ENCODE measurements at regions not wholly inside any gene's neighbourhood (a gene's known extent, or its start where the extent isn't known, plus 50 kb on each side); places are given as distances from the start of the nearest gene placed in this dataset.

- DNase-seq = no peak
These were observed 212.3 kb upstream of the FOXN3 start for GRCh38 chr14:89629383-89629782.

DNA sequence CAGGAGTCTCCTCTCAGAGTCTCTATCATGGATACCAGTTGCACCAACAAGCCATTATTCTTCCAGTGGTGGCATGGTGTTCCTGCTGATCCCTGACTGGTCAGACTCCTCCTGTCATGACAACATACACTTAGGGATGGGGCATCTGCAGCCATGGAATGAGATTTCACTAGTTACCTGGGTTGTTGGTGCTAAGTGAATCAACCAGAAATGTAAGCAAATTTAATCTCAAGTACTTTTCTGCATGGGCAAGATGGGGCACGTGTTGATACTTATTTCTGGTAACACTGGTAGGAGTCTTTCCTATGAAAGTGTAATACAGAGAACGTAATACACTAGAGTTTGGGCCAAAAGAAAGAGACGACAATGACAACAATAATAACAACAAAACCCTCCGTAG lies 211.5 kb upstream of the FOXN3 start:
- no peak for DNase-seq

DNA sequence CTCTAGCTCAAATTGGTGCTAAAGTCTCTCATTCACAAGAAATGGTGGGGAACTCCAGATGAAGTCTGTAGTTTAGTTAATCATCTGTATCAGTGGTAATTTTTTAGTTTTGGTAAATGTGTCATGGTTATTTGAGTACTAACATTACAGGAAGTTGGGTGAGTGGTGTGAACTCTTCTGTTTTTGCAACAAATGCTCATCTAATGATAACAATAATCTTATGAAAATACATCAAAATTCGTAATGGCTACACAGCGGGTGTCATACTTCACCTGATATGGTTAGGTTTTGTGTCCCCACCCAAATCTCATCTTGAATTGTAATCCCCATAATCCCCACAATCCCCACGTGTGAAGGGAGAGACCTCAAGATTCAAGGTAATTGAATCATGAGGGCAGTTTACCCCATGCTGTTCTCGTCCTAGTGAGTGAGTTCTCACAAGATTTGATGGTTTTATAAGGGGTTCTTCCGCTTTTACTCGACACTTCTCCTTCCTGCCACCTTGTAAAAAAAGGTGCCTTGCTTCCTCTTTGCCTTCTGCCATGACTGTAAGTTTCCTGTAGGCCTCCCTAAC lies 209.3 kb upstream of the FOXN3 start:
- DNase-seq = no peak

DNA sequence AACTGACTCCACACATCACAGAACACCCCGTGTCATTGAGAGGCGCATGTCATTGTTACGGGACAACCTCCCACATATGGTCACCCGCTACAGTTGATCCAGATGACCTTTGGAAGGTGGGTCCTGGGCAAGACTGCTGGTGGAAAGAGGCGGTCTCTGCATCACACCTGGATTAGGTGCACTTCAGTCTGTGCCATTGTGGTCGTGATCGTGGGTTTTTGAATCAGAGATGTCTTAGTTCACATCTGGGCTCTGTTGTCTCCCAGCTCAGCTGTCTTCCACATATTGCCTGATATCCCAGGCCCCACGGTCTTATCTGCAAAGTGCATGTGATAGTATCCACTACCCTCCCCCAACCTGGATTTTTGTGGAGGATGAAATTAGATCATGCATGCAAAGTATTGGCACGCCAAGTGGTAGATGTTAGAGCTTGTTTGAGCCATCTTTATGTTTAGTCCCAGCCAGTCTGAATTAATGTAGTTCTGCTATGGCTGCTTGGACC lies 208.7 kb upstream of the FOXN3 start:
- DNase-seq = no peak

DNA sequence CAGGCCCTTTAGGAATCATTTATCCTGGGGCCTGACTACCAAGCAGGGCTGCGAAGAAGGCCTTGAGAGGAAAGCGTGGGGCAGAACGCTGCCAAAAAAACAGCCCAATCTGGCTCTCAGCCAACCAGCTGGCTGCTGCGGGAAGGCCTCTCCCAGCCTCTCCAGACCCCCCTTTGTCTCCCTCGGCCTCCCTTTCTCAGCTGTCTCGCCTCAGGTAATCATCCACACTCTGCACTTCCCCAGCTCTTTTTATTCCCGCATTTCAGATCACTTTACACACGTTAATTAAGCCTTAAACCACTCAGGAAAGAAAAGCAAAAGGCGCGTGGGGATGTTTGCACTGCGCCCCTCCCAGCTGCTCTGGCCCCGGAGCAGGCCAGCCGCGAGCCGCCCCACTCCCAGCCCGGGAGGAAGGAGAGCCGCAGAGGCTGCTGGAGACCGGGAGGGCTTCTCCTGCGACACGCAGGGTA lies 208.2 kb upstream of the FOXN3 start:
- peak; percentile 43 for DNase-seq

DNA sequence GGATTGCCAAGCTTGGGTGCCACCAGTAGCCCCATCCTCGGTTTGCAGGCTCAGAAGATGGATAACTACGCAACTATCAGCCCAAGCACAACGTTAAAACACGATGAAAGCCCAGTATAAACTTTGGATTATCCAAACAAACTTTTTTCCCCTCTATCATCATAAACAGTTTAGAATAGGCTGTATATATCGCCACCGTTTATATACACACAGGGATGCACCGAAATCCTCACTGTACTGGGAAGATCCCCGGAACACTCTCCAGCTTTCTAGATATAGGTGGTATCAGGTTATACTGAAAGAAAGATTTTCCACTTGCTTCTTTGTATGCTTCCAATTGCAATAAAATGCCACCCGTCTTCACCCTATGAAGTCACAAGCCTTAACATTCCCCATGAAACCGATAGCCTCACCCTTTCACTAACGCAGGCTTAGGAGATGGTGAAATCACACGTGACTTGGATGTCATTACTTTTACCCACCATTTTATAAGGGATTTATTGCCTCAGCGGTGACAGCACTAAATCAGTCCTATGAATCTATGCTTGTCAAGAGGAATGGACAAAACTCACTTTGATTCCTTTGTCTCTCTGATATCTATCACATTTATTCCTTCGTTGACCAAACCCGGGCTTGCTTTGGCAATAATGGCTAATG lies 207.6 kb upstream of the FOXN3 start:
- no peak for DNase-seq

- DNase-seq = no peak
These were observed 205.0 kb upstream of the FOXN3 start for GRCh38 chr14:89621791-89622638.

- no peak for DNase-seq
These were observed 204.0 kb upstream of the FOXN3 start for GRCh38 chr14:89621009-89621421.

DNA sequence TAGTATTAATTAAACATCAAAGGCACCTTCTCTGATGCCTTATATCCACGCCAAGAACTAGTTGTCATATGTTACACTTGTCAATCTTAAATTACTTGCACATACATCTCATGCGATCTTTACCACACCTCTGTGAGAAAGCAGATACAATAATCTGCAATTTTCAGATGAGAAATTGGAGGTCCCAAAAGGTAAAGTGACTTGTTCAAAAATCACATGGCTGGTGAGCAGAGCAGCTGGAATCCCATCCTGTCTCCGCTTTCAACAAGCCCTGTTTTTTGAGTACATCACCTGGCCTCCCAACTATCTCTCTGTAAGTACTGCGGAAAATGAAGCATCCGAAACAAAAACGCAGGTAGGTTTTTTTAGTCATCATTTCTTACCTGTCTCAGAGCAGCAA lies 203.4 kb upstream of the FOXN3 start:
- no peak for DNase-seq

GRCh38 chr14:89619596-89619995 lies 202.6 kb upstream of the FOXN3 start:
- DNase-seq = no peak

DNA sequence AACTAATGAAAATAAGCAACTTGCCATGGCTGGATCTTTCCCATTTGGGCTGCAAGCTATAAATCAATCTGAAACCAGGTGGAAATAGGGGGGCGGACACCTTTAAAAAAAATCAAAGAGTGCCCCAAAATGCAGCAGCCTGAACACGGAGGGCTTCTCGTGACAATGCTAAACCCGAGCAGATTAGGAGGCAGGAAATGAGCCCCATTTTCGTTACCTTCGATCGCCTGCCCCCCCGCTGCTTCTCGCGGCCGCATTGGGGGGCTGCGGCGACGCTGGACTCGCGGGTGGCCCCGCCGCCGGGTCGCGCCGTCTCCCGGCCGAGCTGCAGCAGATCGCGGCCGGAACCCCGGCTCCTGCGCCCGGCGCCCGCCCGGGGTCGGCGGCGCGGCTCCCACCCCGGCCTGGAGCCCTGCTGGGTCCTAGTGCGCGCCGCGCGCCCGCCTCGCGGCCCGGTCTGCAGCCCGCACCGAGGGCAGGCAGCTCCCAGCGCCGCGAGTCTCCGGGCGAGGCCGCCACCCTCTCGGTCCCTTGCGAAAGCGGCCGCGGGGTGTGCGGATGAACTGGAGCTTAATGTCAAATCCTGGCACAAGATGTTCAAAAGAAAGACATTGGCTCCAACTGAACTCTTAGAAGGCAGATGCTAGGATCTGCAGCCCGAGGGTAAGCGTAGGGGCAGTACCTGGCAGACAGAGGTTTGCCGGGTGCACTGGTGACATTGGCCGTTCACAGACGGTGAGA lies 201.9 kb upstream of the FOXN3 start:
- DNase-seq = peak; percentile 71

GRCh38 chr14:89618330-89618708 lies 201.3 kb upstream of the FOXN3 start:
- DNase-seq = peak; percentile 31

DNA sequence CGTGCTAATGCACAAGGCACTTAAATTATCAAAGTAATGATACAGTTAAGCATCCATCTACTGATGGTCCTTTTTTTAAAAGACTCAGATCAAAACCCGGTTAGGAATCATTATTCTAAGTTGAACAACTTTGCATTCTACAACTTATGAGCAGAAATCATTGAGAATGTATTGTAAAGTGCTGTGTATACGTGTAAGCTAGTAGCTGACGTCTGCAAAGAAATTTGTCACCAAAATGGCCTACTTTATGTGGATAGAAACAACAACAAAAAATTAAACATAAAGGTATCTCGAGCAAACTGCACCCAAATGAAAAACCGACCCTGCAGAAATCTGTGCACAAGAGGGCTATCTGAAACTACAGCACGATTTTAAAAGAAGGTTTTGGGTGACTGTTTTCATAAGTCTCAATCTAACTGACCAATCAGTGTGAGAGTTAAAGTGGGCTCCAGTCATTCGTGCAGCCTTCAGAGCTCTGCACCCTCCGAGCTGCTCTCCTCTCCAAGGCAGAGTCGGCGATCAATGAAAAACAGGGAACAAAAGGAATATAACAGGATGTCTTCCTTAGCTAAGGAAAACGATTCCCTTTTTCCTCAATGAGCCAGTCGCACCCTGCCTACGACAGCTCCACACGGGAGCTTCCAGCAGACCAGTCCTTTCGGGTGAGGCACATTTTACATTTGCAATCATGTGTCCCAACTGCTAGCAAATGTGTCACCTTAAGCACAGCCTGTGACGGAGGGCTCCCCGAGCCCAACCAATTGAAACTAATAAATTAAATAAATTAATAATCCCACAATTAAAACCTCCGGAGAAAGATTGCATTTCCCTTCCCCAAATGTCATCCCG lies 200.7 kb upstream of the FOXN3 start:
- DNase-seq = peak; percentile 45

GRCh38 chr14:89616852-89617341 lies 199.9 kb upstream of the FOXN3 start:
- DNase-seq = peak; percentile 53

DNA sequence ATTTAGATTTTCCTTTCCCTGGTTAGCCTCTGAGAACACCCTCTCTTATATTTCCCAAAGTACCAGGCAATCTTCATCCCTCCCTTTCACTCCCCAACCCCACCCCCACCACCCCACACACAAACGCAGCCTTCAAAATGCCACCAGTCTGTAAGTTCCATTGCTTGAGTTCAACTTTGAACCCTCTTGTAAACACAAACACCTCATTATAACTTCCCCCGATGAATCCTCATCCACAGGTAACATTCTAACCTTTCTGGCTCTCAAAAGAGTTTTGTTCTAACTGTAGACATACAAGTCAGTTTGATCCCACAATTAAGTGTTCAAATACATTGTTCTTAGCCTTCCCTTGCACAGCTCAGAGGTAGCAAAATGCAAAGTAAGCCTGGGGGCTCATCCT lies 199.4 kb upstream of the FOXN3 start:
- DNase-seq = no peak

DNA sequence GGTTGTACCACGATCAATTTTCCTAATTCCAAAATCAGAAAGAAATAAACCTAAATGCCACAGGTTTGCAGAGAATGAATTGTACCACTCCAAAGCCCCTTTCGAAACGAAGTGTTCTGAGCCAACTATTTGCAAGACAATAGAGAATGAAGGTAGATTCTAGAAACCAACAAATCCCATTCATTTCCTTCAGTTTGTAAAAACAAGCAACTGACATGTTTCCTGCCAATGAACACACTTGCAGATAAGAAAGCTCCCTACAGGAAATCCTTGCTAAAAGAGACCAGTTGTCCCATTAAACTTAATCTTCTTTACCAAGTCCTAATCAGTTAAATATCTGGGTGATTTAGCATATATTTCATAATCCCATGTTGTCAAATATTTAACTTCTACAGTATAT lies 198.4 kb upstream of the FOXN3 start:
- DNase-seq = no peak

DNA sequence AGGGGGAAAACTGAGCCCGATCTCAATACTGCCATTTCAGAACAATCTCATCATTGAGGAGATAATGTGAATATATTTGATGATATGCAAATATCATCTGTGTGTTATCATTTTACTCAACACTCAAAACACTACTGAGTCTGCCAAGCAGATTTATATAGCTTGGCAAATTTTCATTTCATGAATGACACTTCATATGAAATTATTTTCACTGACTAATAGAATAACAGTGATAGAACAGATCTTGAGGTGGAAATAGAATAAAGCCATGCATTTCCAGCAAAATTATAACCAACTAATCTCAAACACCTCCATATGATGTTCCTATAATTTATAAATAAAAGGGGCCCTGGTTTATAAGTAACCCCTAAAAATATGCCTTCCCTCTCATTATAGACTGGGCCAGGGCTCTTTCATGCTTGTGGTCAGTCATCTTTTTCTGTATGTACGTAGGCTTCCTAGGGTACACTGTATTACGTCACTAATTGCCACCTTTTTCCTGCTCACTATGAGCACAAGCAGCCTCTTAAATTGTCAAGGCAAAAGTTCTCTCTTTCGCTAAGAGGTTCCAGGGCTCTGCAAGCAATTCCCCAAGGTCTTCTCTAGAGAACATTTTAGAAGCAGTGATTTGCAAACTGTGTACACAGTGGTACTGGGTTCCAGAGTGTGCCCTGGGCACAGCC lies 197.1 kb upstream of the FOXN3 start:
- no peak for DNase-seq

- DNase-seq = no peak
These were observed 196.4 kb upstream of the FOXN3 start for GRCh38 chr14:89613260-89614008.

DNA sequence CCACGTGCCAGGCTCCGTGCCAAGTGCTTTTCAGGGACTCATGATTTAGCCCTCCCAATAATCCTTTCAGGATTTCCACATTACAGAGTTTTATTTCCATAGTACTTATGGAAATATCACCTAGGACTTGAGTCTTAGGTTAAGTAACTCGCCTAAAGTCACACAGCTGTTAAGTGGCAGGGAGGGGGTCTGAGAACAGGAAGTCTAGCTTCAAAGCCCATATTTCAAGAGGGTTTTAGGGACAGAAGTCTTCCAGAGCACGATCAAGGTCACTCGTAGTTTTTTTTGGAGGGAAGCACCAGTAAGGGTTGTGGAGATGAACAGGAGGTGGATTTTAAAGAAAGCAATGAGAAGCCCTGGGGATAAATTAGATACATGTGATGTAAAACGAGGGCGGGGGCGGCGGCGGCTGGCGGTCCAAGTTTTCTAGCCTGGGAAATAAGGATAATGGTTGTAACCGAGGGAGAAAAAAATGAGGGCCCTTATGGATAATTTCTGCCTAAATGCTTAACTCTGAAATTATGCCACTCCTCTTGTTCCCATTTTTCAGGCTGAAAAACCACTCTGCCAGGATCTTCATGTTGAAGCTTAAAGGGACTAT lies 192.6 kb upstream of the FOXN3 start:
- DNase-seq = no peak

Measured in renal pelvis (tissue), 1 donor.